Ovary (tissue), 3 donors: ENCODE measurements at regions not wholly inside any gene's neighbourhood (a gene's known extent, or its start where the extent isn't known, plus 50 kb on each side); places are given as distances from the start of the nearest gene placed in this dataset.

ENCODE experiments used
- CTCF ChIP-seq, 3 donors: fragments of 450-650 bp in 2 of 3; fragments of 200-600 bp in 1 of 3; IDR thresholded peaks; one replicate each; pipeline versions ENCODE4 v1.5.1 to v1.8.0; 2016 to 2022; ENCODE audit warnings: antibody characterized with exemption in 3 of 3, mild to moderate bottlenecking in 1 of 3
- EP300 ChIP-seq: sonication (generic); formaldehyde crosslinking; IDR thresholded peaks from one replicate; pipeline ENCODE4 v1.6.1; 2017; ENCODE audit warnings: antibody characterized with exemption
- POLR2A ChIP-seq: fragments of 450-650 bp; IDR thresholded peaks from one replicate; pipeline ENCODE4 v1.6.1; 2017; ENCODE audit warnings: antibody characterized with exemption, mild to moderate bottlenecking, moderate library complexity
- donor health status: DM: no; HTN: no; CAD: no.

GRCh38 chr2:142602418-142602989 lies 275.0 kb upstream of the KYNU start:
- TF ChIP-seq CTCF (IDR thresholded peaks at IDR 0.05): no peak
- no peak for TF ChIP-seq POLR2A
- TF ChIP-seq EP300: no peak
